Neural progenitor cell (in vitro differentiated cells): ENCODE measurements at regions not wholly inside any gene's neighbourhood (a gene's known extent, or its start where the extent isn't known, plus 50 kb on each side); places are given as distances from the start of the nearest gene placed in this dataset.

Experiments
- DNase-seq: peaks from one replicate; pipeline ENCODE4 v3.0.0-alpha.2; 2016; ENCODE audit warnings: low spot score
- H2AFZ ChIP-seq: fragments of 200-600 bp; sonication (generic); replicated peaks from 2 replicates; pipeline ENCODE4 v1.6.1; 2016; ENCODE audit warnings: antibody characterized with exemption
- H3F3A ChIP-seq: fragments of 200-600 bp; sonication (generic); 2 replicates; pipeline ENCODE4 v1.6.1; 2016; ENCODE audit warnings: antibody characterized with exemption, low read depth
- H3K27ac ChIP-seq: fragments of 200-600 bp; sonication (generic); 2 replicates; pipeline ENCODE4 v1.5.1; 2016; ENCODE audit warnings: mild to moderate bottlenecking
- H3K27me3 ChIP-seq: fragments of 200-600 bp; sonication (generic); 2 replicates; pipeline ENCODE4 v1.6.1; 2016; ENCODE audit warnings: mild to moderate bottlenecking, moderate library complexity
- H3K36me3 ChIP-seq: fragments of 200-600 bp; sonication (generic); 2 replicates; pipeline ENCODE4 v1.5.1; 2016
- H3K4me1 ChIP-seq: fragments of 200-600 bp; sonication (generic); 2 replicates; pipeline ENCODE4 v1.6.1; 2016; ENCODE audit warnings: mixed run types
- H3K4me2 ChIP-seq: fragments of 200-600 bp; sonication (generic); 2 replicates; pipeline ENCODE4 v1.6.1; 2016
- H3K4me3 ChIP-seq: fragments of 200-600 bp; sonication (generic); 2 replicates; pipeline ENCODE4 v1.5.1; 2016
- H3K79me2 ChIP-seq: fragments of 200-600 bp; sonication (generic); 2 replicates; pipeline ENCODE4 v1.6.1; 2016; ENCODE audit warnings: low read depth
- H3K9ac ChIP-seq: fragments of 200-600 bp; sonication (generic); 2 replicates; pipeline ENCODE4 v1.6.1; 2016
- H3K9me3 ChIP-seq: fragments of 200-600 bp; sonication (generic); 2 replicates; pipeline ENCODE4 v1.5.1; 2016; ENCODE audit warnings: low read depth
- H4K20me1 ChIP-seq: fragments of 200-600 bp; sonication (generic); 2 replicates; pipeline ENCODE4 v1.6.1; 2016; ENCODE audit warnings: low read depth
- H3K27ac Mint-ChIP-seq: 3 replicates; pipeline ENCODE4 v1.8.0; 2021; ENCODE audit warnings: mixed read lengths
- H3K27me3 Mint-ChIP-seq: 2 replicates; pipeline ENCODE4 v1.8.0; 2022; ENCODE audit warnings: low read depth, mild to moderate bottlenecking, inconsistent platforms, moderate library complexity, mixed read lengths; ENCODE audit not compliant: insufficient read depth
- H3K36me3 Mint-ChIP-seq: 3 replicates; pipeline ENCODE4 v1.8.0; 2021; ENCODE audit warnings: mixed read lengths
- H3K4me1 Mint-ChIP-seq: 3 replicates; pipeline ENCODE4 v1.8.0; 2021; ENCODE audit warnings: mixed read lengths
- H3K4me3 Mint-ChIP-seq: 3 replicates; pipeline ENCODE4 v1.8.0; 2021; ENCODE audit warnings: mild to moderate bottlenecking, moderate library complexity, mixed read lengths
- H3K9me3 Mint-ChIP-seq: 3 replicates; pipeline ENCODE4 v1.8.0; 2020; ENCODE audit warnings: mixed read lengths
- EZH2 ChIP-seq: fragments of 200-600 bp; sonication (generic); IDR thresholded peaks from 2 replicates; pipeline ENCODE4 v1.6.1; 2017; ENCODE audit warnings: antibody characterized with exemption, mild to moderate bottlenecking, moderate library complexity
- EZH2phosphoT487 ChIP-seq: fragments of 200-600 bp; sonication (generic); IDR thresholded peaks from 2 replicates; pipeline ENCODE4 v1.6.1; 2017; ENCODE audit warnings: antibody characterized with exemption
- TF ChIP-seq, protein P1 (sequence below): fragments of 200-600 bp; sonication (generic); IDR thresholded peaks from 2 replicates; pipeline ENCODE4 v1.5.1; 2017; ENCODE audit warnings: antibody characterized with exemption, mild to moderate bottlenecking

GRCh38 chr10:4535521-4535920 is 290.5 kb upstream of the AKR1E2 start:
- Histone ChIP-seq H3K9ac (no peak overlapping the region), H4K20me1 (no peaks in the 10 kb centered on the region), H3K4me3 (no peak overlapping the region), H3K4me1 (no peaks in the 10 kb centered on the region), H3K27ac (no peak overlapping the region), H2AFZ (no peak overlapping the region), H3K27me3 (no peaks in the 10 kb centered on the region), H3K9me3 (no peaks in the 10 kb centered on the region), H3K4me2 (no peak overlapping the region), H3F3A (no peaks in the 10 kb centered on the region), H3K36me3 (no peaks in the 10 kb centered on the region), H3K79me2 (no peaks in the 10 kb centered on the region)
- TF ChIP-seq EZH2 (no peak), EZH2phosphoT487 (no peak)
- TF ChIP-seq, protein P1, sequence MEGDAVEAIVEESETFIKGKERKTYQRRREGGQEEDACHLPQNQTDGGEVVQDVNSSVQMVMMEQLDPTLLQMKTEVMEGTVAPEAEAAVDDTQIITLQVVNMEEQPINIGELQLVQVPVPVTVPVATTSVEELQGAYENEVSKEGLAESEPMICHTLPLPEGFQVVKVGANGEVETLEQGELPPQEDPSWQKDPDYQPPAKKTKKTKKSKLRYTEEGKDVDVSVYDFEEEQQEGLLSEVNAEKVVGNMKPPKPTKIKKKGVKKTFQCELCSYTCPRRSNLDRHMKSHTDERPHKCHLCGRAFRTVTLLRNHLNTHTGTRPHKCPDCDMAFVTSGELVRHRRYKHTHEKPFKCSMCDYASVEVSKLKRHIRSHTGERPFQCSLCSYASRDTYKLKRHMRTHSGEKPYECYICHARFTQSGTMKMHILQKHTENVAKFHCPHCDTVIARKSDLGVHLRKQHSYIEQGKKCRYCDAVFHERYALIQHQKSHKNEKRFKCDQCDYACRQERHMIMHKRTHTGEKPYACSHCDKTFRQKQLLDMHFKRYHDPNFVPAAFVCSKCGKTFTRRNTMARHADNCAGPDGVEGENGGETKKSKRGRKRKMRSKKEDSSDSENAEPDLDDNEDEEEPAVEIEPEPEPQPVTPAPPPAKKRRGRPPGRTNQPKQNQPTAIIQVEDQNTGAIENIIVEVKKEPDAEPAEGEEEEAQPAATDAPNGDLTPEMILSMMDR, result no peak
- Mint-ChIP-seq H3K4me3 (no peak overlapping the region), H3K9me3 (peaks cover 20% of the 10 kb centered on the region), H3K36me3 (no peaks in the 10 kb centered on the region), H3K27ac (no peak overlapping the region), H3K27me3 (no peaks in the 10 kb centered on the region), H3K4me1 (no peaks in the 10 kb centered on the region)
- no peak for DNase-seq

- Histone ChIP-seq H3F3A (no peaks in the 10 kb centered on the region), H4K20me1 (no peaks in the 10 kb centered on the region), H3K4me2 (no peak overlapping the region), H3K9ac (no peak overlapping the region), H3K27ac (no peak overlapping the region), H3K4me3 (no peak overlapping the region), H3K27me3 (no peaks in the 10 kb centered on the region), H2AFZ (no peak overlapping the region), H3K9me3 (no peaks in the 10 kb centered on the region), H3K36me3 (no peaks in the 10 kb centered on the region), H3K4me1 (no peaks in the 10 kb centered on the region), H3K79me2 (no peaks in the 10 kb centered on the region)
- no peak overlapping the region for H3K27ac Mint-ChIP-seq
- H3K4me1 Mint-ChIP-seq, result no peaks in the 10 kb centered on the region
- no peak overlapping the region for H3K4me3 Mint-ChIP-seq
- H3K27me3 Mint-ChIP-seq, result no peaks in the 10 kb centered on the region
- no peak for DNase-seq
- TF ChIP-seq EZH2phosphoT487, result no peak
- TF ChIP-seq, protein P1, result no peak
- no peak for TF ChIP-seq EZH2
- H3K36me3 Mint-ChIP-seq, result no peaks in the 10 kb centered on the region
- peaks cover 13% of the 10 kb centered on the region for H3K9me3 Mint-ChIP-seq
Observed at GRCh38 chr10:4533621-4534020, 292.4 kb upstream of the AKR1E2 start.

- Histone ChIP-seq H3K79me2 (no peaks in the 10 kb centered on the region), H3K9me3 (no peaks in the 10 kb centered on the region), H3K4me1 (no peaks in the 10 kb centered on the region), H3K27ac (no peak overlapping the region), H3K4me2 (no peak overlapping the region), H3K9ac (no peak overlapping the region), H2AFZ (no peak overlapping the region), H3F3A (no peaks in the 10 kb centered on the region), H3K4me3 (no peak overlapping the region), H3K36me3 (no peaks in the 10 kb centered on the region), H4K20me1 (no peaks in the 10 kb centered on the region), H3K27me3 (no peaks in the 10 kb centered on the region)
- H3K4me1 Mint-ChIP-seq, result no peaks in the 10 kb centered on the region
- no peaks in the 10 kb centered on the region for H3K36me3 Mint-ChIP-seq
- no peaks in the 10 kb centered on the region for H3K27me3 Mint-ChIP-seq
- peaks cover 7% of the 10 kb centered on the region for H3K9me3 Mint-ChIP-seq
- H3K27ac Mint-ChIP-seq, result no peak overlapping the region
- no peak overlapping the region for H3K4me3 Mint-ChIP-seq
- DNase-seq, result no peak
- TF ChIP-seq EZH2phosphoT487 (no peak), EZH2 (no peak)
- TF ChIP-seq, protein P1, result no peak
Observed at GRCh38 chr10:4532976-4533375, 293.0 kb upstream of the AKR1E2 start.

DNA sequence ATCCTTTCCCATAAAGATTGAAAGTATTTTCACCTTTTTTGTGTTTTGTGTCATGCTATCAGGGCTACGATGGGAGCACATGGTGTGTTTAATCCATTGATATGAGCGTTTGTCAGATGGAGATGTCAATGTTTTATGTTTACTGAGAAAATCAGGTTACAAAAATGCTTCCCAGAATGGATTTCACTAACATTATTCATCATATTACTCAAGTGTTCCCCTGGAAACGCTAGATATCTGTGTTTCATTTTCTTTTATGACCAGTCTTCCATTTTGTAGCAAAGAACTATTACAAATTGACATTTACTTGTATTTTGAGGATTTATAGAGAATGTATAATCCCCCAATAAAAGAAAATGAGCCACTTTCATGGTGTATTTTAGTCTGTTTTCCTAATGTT is 293.5 kb upstream of the AKR1E2 start:
- Mint-ChIP-seq H3K27me3 (no peaks in the 10 kb centered on the region), H3K27ac (no peak overlapping the region), H3K36me3 (no peaks in the 10 kb centered on the region), H3K4me3 (no peak overlapping the region), H3K4me1 (no peaks in the 10 kb centered on the region), H3K9me3 (peaks cover 2% of the 10 kb centered on the region)
- H3K4me1 ChIP-seq, result no peaks in the 10 kb centered on the region
- H3K36me3 ChIP-seq, result no peaks in the 10 kb centered on the region
- no peak overlapping the region for H3K4me3 ChIP-seq
- H2AFZ ChIP-seq, result no peak overlapping the region
- no peaks in the 10 kb centered on the region for H3K79me2 ChIP-seq
- no peaks in the 10 kb centered on the region for H3F3A ChIP-seq
- no peak overlapping the region for H3K27ac ChIP-seq
- H4K20me1 ChIP-seq, result no peaks in the 10 kb centered on the region
- no peak overlapping the region for H3K9ac ChIP-seq
- no peak for DNase-seq
- TF ChIP-seq, protein P1, result no peak
- TF ChIP-seq EZH2, result no peak
- no peak for TF ChIP-seq EZH2phosphoT487
- no peaks in the 10 kb centered on the region for H3K9me3 ChIP-seq
- no peak overlapping the region for H3K4me2 ChIP-seq
- H3K27me3 ChIP-seq, result no peaks in the 10 kb centered on the region
